ENCODE measurements at regions not wholly inside any gene's neighbourhood (a gene's known extent, or its start where the extent isn't known, plus 50 kb on each side); places are given as distances from the start of the nearest gene placed in this dataset.

GRCh38 chrX:22397566-22397965, 124.9 kb downstream of the CBLL2 start:
- H3K4me3 Mint-ChIP-seq (ENCODE audit: low read depth): no peak overlapping the region
- H3K9me3 Mint-ChIP-seq (ENCODE audit: low read depth): peaks cover 16% of the 10 kb centered on the region
- no peaks in the 10 kb centered on the region for H3K36me3 Mint-ChIP-seq (ENCODE audit: insufficient read depth)
- H3K4me1 Mint-ChIP-seq (ENCODE audit: low read depth): no peaks in the 10 kb centered on the region
- DNase-seq (ENCODE audit: low spot score, unreplicated experiment): no peak
- H3K27ac Mint-ChIP-seq: no peak overlapping the region
- H3K27me3 Mint-ChIP-seq: no peaks in the 10 kb centered on the region
- TF ChIP-seq CTCF (IDR thresholded peaks at IDR 0.05; ENCODE audit: unreplicated experiment): no peak

- DNase-seq (ENCODE audit: low spot score, unreplicated experiment): no peak
- H3K27me3 Mint-ChIP-seq: no peaks in the 10 kb centered on the region
- H3K4me3 Mint-ChIP-seq (ENCODE audit: low read depth): no peak overlapping the region
- no peaks in the 10 kb centered on the region for H3K4me1 Mint-ChIP-seq (ENCODE audit: low read depth)
- no peak for TF ChIP-seq CTCF (IDR thresholded peaks at IDR 0.05; ENCODE audit: unreplicated experiment)
- H3K36me3 Mint-ChIP-seq (ENCODE audit: insufficient read depth): no peaks in the 10 kb centered on the region
- H3K9me3 Mint-ChIP-seq (ENCODE audit: low read depth): peaks cover 10% of the 10 kb centered on the region
- H3K27ac Mint-ChIP-seq: no peak overlapping the region
These were observed 126.9 kb downstream of the CBLL2 start for GRCh38 chrX:22399437-22400192.

- TF ChIP-seq CTCF (IDR thresholded peaks at IDR 0.05; ENCODE audit: unreplicated experiment): no peak
- Mint-ChIP-seq H3K4me1 (ENCODE audit: low read depth) (no peaks in the 10 kb centered on the region), H3K36me3 (ENCODE audit: insufficient read depth) (no peaks in the 10 kb centered on the region), H3K4me3 (ENCODE audit: low read depth) (no peak overlapping the region), H3K9me3 (ENCODE audit: low read depth) (peaks cover 6% of the 10 kb centered on the region), H3K27me3 (no peaks in the 10 kb centered on the region), H3K27ac (no peak overlapping the region)
- no peak for DNase-seq (ENCODE audit: low spot score, unreplicated experiment)
These were observed 131.6 kb downstream of the CBLL2 start for GRCh38 chrX:22404297-22404696.

- no peak for DNase-seq (ENCODE audit: low spot score, unreplicated experiment)
- Mint-ChIP-seq H3K4me3 (ENCODE audit: low read depth) (no peak overlapping the region), H3K27ac (no peak overlapping the region), H3K4me1 (ENCODE audit: low read depth) (no peaks in the 10 kb centered on the region), H3K27me3 (no peaks in the 10 kb centered on the region), H3K36me3 (ENCODE audit: insufficient read depth) (no peaks in the 10 kb centered on the region), H3K9me3 (ENCODE audit: low read depth) (peaks cover 6% of the 10 kb centered on the region)
- TF ChIP-seq CTCF (IDR thresholded peaks at IDR 0.05; ENCODE audit: unreplicated experiment): no peak
These were observed 133.6 kb downstream of the CBLL2 start for GRCh38 chrX:22406201-22406737.

- Mint-ChIP-seq H3K27me3 (no peaks in the 10 kb centered on the region), H3K9me3 (ENCODE audit: low read depth) (no peaks in the 10 kb centered on the region), H3K27ac (no peak overlapping the region), H3K4me1 (ENCODE audit: low read depth) (no peaks in the 10 kb centered on the region), H3K36me3 (ENCODE audit: insufficient read depth) (no peaks in the 10 kb centered on the region), H3K4me3 (ENCODE audit: low read depth) (no peak overlapping the region)
- no peak for TF ChIP-seq CTCF (IDR thresholded peaks at IDR 0.05; ENCODE audit: unreplicated experiment)
- DNase-seq (ENCODE audit: low spot score, unreplicated experiment): no peak
These were observed 136.7 kb downstream of the CBLL2 start for GRCh38 chrX:22409418-22409817.

Data from progenitor cell of endocrine pancreas (in vitro differentiated cells).